CD4-positive, alpha-beta T cell (primary cell): ENCODE measurements at regions not wholly inside any gene's neighbourhood (a gene's known extent, or its start where the extent isn't known, plus 50 kb on each side); places are given as distances from the start of the nearest gene placed in this dataset.

Source experiments
- ATAC-seq: fragments of 200-7000 bp; cut with Tn5 transposase; one replicate; pipeline ENCODE4 v1.10.0; 2022; ENCODE audit warnings: mild to moderate bottlenecking; ENCODE audit not compliant: poor library complexity
- CTCF ChIA-PET: fragments of 350-600 bp; sonication (Branson Sonifier 250); formaldehyde crosslinking; loops from one replicate; lab custom pipeline; 2021; ENCODE audit warnings: antibody characterized with exemption, inconsistent platforms; lab: Charles Lee
- POLR2A ChIA-PET: fragments of 350-600 bp; sonication (Branson Sonifier 250); formaldehyde crosslinking; loops from one replicate; lab custom pipeline; 2021; ENCODE audit warnings: antibody characterized with exemption, inconsistent platforms; lab: Charles Lee
- DNase-seq, 14 experiments: peaks; one replicate each; pipeline ENCODE4 v3.0.0-alpha.2; 2013 to 2020; ENCODE audit warnings: mixed read lengths in 2 of 14
- H3K27ac ChIP-seq, 2 donors: one replicate each; pipeline versions ENCODE4 v1.5.1 to v1.7.0; 2013; ENCODE audit warnings: low read length in 2 of 2, low read depth in 1 of 2, mild to moderate bottlenecking in 1 of 2
- H3K27me3 ChIP-seq, 2 experiments: 1 replicate in 1 of 2; 2 replicates in 1 of 2; pipeline versions ENCODE4 v1.6.1 to v1.7.0; 2013; ENCODE audit warnings: low read length in 2 of 2, control low read depth in 1 of 2, mild to moderate bottlenecking in 1 of 2, moderate library complexity in 1 of 2; ENCODE audit not compliant: insufficient read depth in 2 of 2, control insufficient read depth in 1 of 2
- H3K36me3 ChIP-seq: one replicate; pipeline ENCODE4 v1.6.1; 2013; ENCODE audit warnings: low read length, control low read depth; ENCODE audit not compliant: insufficient read depth
- H3K4me1 ChIP-seq: one replicate; pipeline ENCODE4 v1.6.1; 2013; ENCODE audit warnings: low read length, control low read depth; ENCODE audit not compliant: insufficient read depth
- H3K4me3 ChIP-seq: one replicate; pipeline ENCODE4 v1.5.1; 2013; ENCODE audit warnings: mild to moderate bottlenecking, low read length, moderate library complexity
- H3K9me3 ChIP-seq, 2 experiments: 1 replicate in 1 of 2; 2 replicates in 1 of 2; pipeline versions ENCODE4 v1.6.1 to v1.7.0; 2013; ENCODE audit warnings: low read length in 2 of 2, mild to moderate bottlenecking in 2 of 2, control low read depth in 1 of 2, moderate library complexity in 1 of 2; ENCODE audit not compliant: control insufficient read depth in 1 of 2, insufficient read depth in 1 of 2
- H3K27ac Mint-ChIP-seq: one replicate; pipeline ENCODE4 v1.8.0; 2020; ENCODE audit warnings: mixed read lengths
- H3K27me3 Mint-ChIP-seq: one replicate; pipeline ENCODE4 v1.8.0; 2021; ENCODE audit warnings: mixed read lengths
- H3K36me3 Mint-ChIP-seq: one replicate; pipeline ENCODE4 v1.8.0; 2021; ENCODE audit warnings: low read depth, mixed read lengths
- H3K4me1 Mint-ChIP-seq: one replicate; pipeline ENCODE4 v1.8.0; 2021; ENCODE audit warnings: low read depth, mixed read lengths
- H3K4me3 Mint-ChIP-seq: one replicate; pipeline ENCODE4 v1.8.0; 2020; ENCODE audit warnings: mild to moderate bottlenecking, mixed read lengths
- H3K9me3 Mint-ChIP-seq: one replicate; pipeline ENCODE4 v1.8.0; 2020; ENCODE audit warnings: mixed read lengths
- intact Hi-C, 2 experiments: fragments of 100-400 bp; cut with DNase I in 1 of 2; cut with micrococcal nuclease in 1 of 2; formaldehyde crosslinking; loops; one replicate each; pipeline versions ENCODE4 v1.15.1 to v1.9.0; 2023 to 2025; cut with DNase I, micrococcal nuclease
- TF ChIP-seq, protein P1 (sequence below): fragments of 200-600 bp; IDR thresholded peaks from one replicate; pipeline ENCODE4 v1.8.0; 2022; ENCODE audit warnings: antibody characterized with exemption, mild to moderate bottlenecking

DNA sequence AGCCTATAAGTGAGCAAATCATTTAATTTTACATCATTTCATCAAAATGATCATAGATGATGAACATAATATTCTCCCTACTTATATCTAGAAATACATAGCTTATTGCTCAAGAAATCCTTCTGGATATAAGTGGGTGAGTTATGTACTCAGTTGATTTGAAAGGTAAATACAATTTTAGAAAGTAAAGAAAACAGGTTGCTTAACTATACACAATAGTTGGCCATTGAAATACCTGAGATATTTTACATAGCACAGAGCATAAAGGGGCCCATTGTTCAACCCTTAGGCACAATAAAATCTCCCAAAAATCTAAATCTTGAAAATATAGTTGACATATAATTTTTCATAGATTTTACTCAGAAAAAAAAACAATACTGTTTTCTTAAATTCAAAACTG is 782.0 kb upstream of the KLHL1 start:
- intact Hi-C loops = no loop called here
- Mint-ChIP-seq H3K4me3 (no peak overlapping the region), H3K4me1 (no peaks in the 10 kb centered on the region), H3K27ac (no peak overlapping the region), H3K27me3 (no peaks in the 10 kb centered on the region), H3K36me3 (no peaks in the 10 kb centered on the region), H3K9me3 (peaks cover 5% of the 10 kb centered on the region)
- Histone ChIP-seq H3K36me3 (no peaks in the 10 kb centered on the region), H3K27me3 (no peaks in the 10 kb centered on the region), H3K4me1 (no peaks in the 10 kb centered on the region), H3K27ac (no peak overlapping the region), H3K9me3 (no peaks in the 10 kb centered on the region), H3K4me3 (no peak overlapping the region)
- CTCF ChIA-PET = no interaction called here
- TF ChIP-seq, protein P1, sequence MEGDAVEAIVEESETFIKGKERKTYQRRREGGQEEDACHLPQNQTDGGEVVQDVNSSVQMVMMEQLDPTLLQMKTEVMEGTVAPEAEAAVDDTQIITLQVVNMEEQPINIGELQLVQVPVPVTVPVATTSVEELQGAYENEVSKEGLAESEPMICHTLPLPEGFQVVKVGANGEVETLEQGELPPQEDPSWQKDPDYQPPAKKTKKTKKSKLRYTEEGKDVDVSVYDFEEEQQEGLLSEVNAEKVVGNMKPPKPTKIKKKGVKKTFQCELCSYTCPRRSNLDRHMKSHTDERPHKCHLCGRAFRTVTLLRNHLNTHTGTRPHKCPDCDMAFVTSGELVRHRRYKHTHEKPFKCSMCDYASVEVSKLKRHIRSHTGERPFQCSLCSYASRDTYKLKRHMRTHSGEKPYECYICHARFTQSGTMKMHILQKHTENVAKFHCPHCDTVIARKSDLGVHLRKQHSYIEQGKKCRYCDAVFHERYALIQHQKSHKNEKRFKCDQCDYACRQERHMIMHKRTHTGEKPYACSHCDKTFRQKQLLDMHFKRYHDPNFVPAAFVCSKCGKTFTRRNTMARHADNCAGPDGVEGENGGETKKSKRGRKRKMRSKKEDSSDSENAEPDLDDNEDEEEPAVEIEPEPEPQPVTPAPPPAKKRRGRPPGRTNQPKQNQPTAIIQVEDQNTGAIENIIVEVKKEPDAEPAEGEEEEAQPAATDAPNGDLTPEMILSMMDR = no peak
- DNase-seq = no peak
- POLR2A ChIA-PET = no interaction called here
- ATAC-seq = no peak

DNA sequence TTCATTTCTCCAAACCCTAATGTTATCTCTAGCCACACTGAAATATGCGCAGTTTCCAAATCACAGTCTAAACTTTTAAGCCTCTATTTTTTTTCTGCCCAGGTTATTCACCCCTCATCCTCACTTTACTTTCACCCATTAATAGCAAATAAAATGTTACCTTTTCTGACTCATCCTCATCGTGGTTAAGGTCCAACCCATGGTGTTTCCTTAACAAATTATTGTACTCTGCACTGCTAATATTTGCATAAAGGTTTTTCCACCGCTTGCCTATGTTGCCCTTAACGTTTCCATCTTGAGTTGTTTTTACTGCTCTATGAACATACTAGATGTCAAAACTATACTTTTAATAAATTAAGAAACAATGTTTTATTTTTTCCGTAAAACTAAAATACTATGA is 780.9 kb upstream of the KLHL1 start:
- Mint-ChIP-seq H3K27me3 (no peaks in the 10 kb centered on the region), H3K27ac (no peak overlapping the region), H3K9me3 (peaks cover 5% of the 10 kb centered on the region), H3K4me1 (no peaks in the 10 kb centered on the region), H3K4me3 (no peak overlapping the region), H3K36me3 (no peaks in the 10 kb centered on the region)
- no peaks in the 10 kb centered on the region for H3K9me3 ChIP-seq
- ChIA-PET CTCF (no interaction called here), POLR2A (no interaction called here)
- no peak overlapping the region for H3K4me3 ChIP-seq
- DNase-seq = no peak
- H3K27ac ChIP-seq = no peak overlapping the region
- no peaks in the 10 kb centered on the region for H3K4me1 ChIP-seq
- TF ChIP-seq, protein P1 = no peak
- intact Hi-C loops = no loop called here
- H3K27me3 ChIP-seq = no peaks in the 10 kb centered on the region
- no peaks in the 10 kb centered on the region for H3K36me3 ChIP-seq
- ATAC-seq = no peak

DNA sequence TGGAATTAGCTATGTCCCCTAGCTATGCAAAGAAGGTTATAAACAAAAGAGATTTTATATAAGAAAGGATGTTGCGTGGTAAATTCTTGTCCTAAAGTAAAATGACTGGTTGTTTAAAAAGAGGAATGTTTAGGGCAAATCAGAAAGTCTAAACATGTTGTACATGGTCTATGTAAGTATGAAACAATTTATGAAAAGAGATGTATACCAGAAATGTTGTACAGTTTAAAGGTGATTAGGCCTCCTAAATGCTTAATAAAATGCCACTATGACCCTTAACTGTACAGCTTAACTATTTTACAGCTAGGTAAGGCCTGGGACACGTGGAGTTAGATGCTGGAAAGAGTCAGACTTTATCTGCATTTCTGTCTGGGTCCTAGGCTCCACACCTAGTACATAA is 775.9 kb upstream of the KLHL1 start:
- Mint-ChIP-seq H3K27ac (no peak overlapping the region), H3K36me3 (no peaks in the 10 kb centered on the region), H3K9me3 (peaks cover 7% of the 10 kb centered on the region), H3K4me3 (no peak overlapping the region), H3K27me3 (no peaks in the 10 kb centered on the region), H3K4me1 (no peaks in the 10 kb centered on the region)
- H3K9me3 ChIP-seq = no peaks in the 10 kb centered on the region
- no peak for ATAC-seq
- no peak overlapping the region for H3K27ac ChIP-seq
- no peaks in the 10 kb centered on the region for H3K36me3 ChIP-seq
- DNase-seq = no peak
- H3K4me1 ChIP-seq = no peaks in the 10 kb centered on the region
- TF ChIP-seq, protein P1 = no peak
- intact Hi-C loops = no loop called here
- no peaks in the 10 kb centered on the region for H3K27me3 ChIP-seq
- ChIA-PET CTCF (no interaction called here), POLR2A (no interaction called here)
- no peak overlapping the region for H3K4me3 ChIP-seq
